GM23338 (cell line): ENCODE measurements at regions not wholly inside any gene's neighbourhood (a gene's known extent, or its start where the extent isn't known, plus 50 kb on each side); places are given as distances from the start of the nearest gene placed in this dataset.

ENCODE experiments used
- ATAC-seq: fragments of 200-7000 bp; cut with Tn5 transposase; 3 replicates; pipeline ENCODE4 v1.9.1; 2020
- DNase-seq: peaks from one replicate; pipeline ENCODE4 v3.0.0-alpha.2; 2015; ENCODE audit warnings: low spot score
- H2AFZ ChIP-seq: fragments of 200-600 bp; sonication (generic); 2 replicates; pipeline ENCODE4 v1.8.0; 2016; ENCODE audit warnings: antibody characterized with exemption, mild to moderate bottlenecking, moderate library complexity
- H3F3A ChIP-seq: fragments of 200-600 bp; sonication (generic); replicated peaks from 2 replicates; pipeline ENCODE4 v1.8.0; 2017; ENCODE audit warnings: antibody characterized with exemption, mixed run types, low read depth
- H3K27ac ChIP-seq: fragments of 200-600 bp; sonication (generic); 2 replicates; pipeline ENCODE4 v1.6.1; 2016; ENCODE audit warnings: low read depth
- H3K27me3 ChIP-seq: fragments of 200-600 bp; sonication (generic); 2 replicates; pipeline ENCODE4 v1.8.0; 2016; ENCODE audit warnings: mild to moderate bottlenecking, mixed run types, moderate library complexity; ENCODE audit not compliant: insufficient read depth
- H3K36me3 ChIP-seq: fragments of 200-600 bp; sonication (generic); 2 replicates; pipeline ENCODE4 v1.8.0; 2016; ENCODE audit warnings: mild to moderate bottlenecking; ENCODE audit not compliant: insufficient read depth
- H3K4me1 ChIP-seq: fragments of 200-600 bp; sonication (generic); 2 replicates; pipeline ENCODE4 v1.8.0; 2016; ENCODE audit warnings: mild to moderate bottlenecking, moderate library complexity; ENCODE audit not compliant: insufficient read depth
- H3K4me2 ChIP-seq: fragments of 200-600 bp; sonication (generic); 2 replicates; pipeline ENCODE4 v1.7.1; 2017; ENCODE audit warnings: mixed run types
- H3K4me3 ChIP-seq: fragments of 200-600 bp; sonication (generic); 2 replicates; pipeline ENCODE4 v1.6.1; 2016; ENCODE audit warnings: mixed run types
- H3K79me2 ChIP-seq: fragments of 200-600 bp; sonication (generic); replicated peaks from 2 replicates; pipeline ENCODE4 v1.8.0; 2017; ENCODE audit warnings: mild to moderate bottlenecking; ENCODE audit not compliant: insufficient read depth
- H3K9me2 ChIP-seq: fragments of 200-600 bp; sonication (generic); 2 replicates; pipeline ENCODE4 v1.8.0; 2017; ENCODE audit not compliant: insufficient read depth
- H4K20me1 ChIP-seq: fragments of 200-600 bp; sonication (generic); replicated peaks from 2 replicates; pipeline ENCODE4 v1.8.0; 2017; ENCODE audit warnings: mild to moderate bottlenecking; ENCODE audit not compliant: insufficient read depth
- H3K27ac Mint-ChIP-seq: 2 replicates; pipeline ENCODE4 v1.8.0; 2020; ENCODE audit warnings: inconsistent platforms, mild to moderate bottlenecking, moderate library complexity, mixed read lengths
- H3K27me3 Mint-ChIP-seq: 3 replicates; pipeline ENCODE4 v1.8.0; 2022; ENCODE audit warnings: low read depth, mild to moderate bottlenecking, moderate library complexity, mixed read lengths, inconsistent platforms; ENCODE audit not compliant: insufficient read depth, poor library complexity
- H3K36me3 Mint-ChIP-seq: 3 replicates; pipeline ENCODE4 v1.8.0; 2021; ENCODE audit warnings: low read depth, mild to moderate bottlenecking, inconsistent platforms, moderate library complexity, mixed read lengths
- H3K4me1 Mint-ChIP-seq: 3 replicates; pipeline ENCODE4 v1.8.0; 2020; ENCODE audit warnings: mild to moderate bottlenecking, inconsistent platforms, mixed read lengths
- H3K4me3 Mint-ChIP-seq: 3 replicates; pipeline ENCODE4 v1.8.0; 2021; ENCODE audit warnings: moderate library complexity, mild to moderate bottlenecking, inconsistent platforms, mixed read lengths
- H3K9me3 Mint-ChIP-seq: 3 replicates; pipeline ENCODE4 v1.8.0; 2020; ENCODE audit warnings: moderate library complexity, mild to moderate bottlenecking, inconsistent platforms, mixed read lengths
- CREB1 ChIP-seq: fragments of 250-450 bp; sonication (Bioruptor Pico); IDR thresholded peaks from 2 replicates; pipeline ENCODE4 v1.5.0; 2020; ENCODE audit warnings: low read depth, mild to moderate bottlenecking, moderate library complexity
- EZH2 ChIP-seq: fragments of 200-600 bp; sonication (generic); IDR thresholded peaks from one replicate; pipeline ENCODE4 v1.8.0; 2017; ENCODE audit warnings: antibody characterized with exemption, mild to moderate bottlenecking, low read depth; ENCODE audit not compliant: unreplicated experiment
- EZH2phosphoT487 ChIP-seq: fragments of 200-600 bp; sonication (generic); IDR thresholded peaks from one replicate; pipeline ENCODE4 v1.8.1; 2018; ENCODE audit warnings: antibody characterized with exemption; ENCODE audit not compliant: unreplicated experiment
- JUNB ChIP-seq: IDR thresholded peaks from one replicate; pipeline ENCODE4 v1.6.1; 2016; ENCODE audit warnings: antibody characterized with exemption; ENCODE audit not compliant: unreplicated experiment
- NANOG ChIP-seq: IDR thresholded peaks from 2 replicates; pipeline ENCODE4 v1.6.1; 2016; ENCODE audit warnings: antibody characterized with exemption, borderline replicate concordance
- POLR2AphosphoS5 ChIP-seq: IDR thresholded peaks from 2 replicates; pipeline ENCODE4 v1.6.1; 2016; ENCODE audit warnings: antibody characterized with exemption, low read depth
- STAT1 ChIP-seq: IDR thresholded peaks from one replicate; pipeline ENCODE4 v1.6.1; 2016; ENCODE audit warnings: antibody characterized with exemption; ENCODE audit not compliant: unreplicated experiment
- ZNF114 ChIP-seq: fragments of 250-450 bp; sonication (Bioruptor Pico); IDR thresholded peaks from 2 replicates; pipeline ENCODE4 v1.5.0; 2020; ENCODE audit warnings: mild to moderate bottlenecking, moderate library complexity
- ZNF331 ChIP-seq: fragments of 250-450 bp; sonication (Bioruptor Pico); IDR thresholded peaks from 2 replicates; pipeline ENCODE4 v1.5.0; 2020; ENCODE audit warnings: low read depth, mild to moderate bottlenecking, moderate library complexity
- TF ChIP-seq, protein P1 (sequence below): IDR thresholded peaks from 2 replicates; pipeline ENCODE4 v1.6.1; 2016; ENCODE audit warnings: antibody characterized with exemption
- TF ChIP-seq, protein P2 (sequence below), 2 experiments: fragments of 200-600 bp in 1 of 2; sonication (generic) in 1 of 2; conservative IDR thresholded peaks; 2 replicates each; pipeline versions ENCODE4 v1.5.1 to v1.6.1; 2016 to 2017; ENCODE audit warnings: antibody characterized with exemption in 2 of 2, low read depth in 2 of 2, mild to moderate bottlenecking in 2 of 2, moderate library complexity in 1 of 2
- TF ChIP-seq, protein P3 (sequence below): fragments of 250-450 bp; sonication (Bioruptor Pico); IDR thresholded peaks from 2 replicates; pipeline ENCODE4 v1.5.0; 2020; ENCODE audit warnings: mild to moderate bottlenecking, moderate library complexity
- TF ChIP-seq, protein P4 (sequence below): IDR thresholded peaks from one replicate; pipeline ENCODE4 v1.6.1; 2018; ENCODE audit warnings: antibody characterized with exemption; ENCODE audit not compliant: unreplicated experiment

DNA sequence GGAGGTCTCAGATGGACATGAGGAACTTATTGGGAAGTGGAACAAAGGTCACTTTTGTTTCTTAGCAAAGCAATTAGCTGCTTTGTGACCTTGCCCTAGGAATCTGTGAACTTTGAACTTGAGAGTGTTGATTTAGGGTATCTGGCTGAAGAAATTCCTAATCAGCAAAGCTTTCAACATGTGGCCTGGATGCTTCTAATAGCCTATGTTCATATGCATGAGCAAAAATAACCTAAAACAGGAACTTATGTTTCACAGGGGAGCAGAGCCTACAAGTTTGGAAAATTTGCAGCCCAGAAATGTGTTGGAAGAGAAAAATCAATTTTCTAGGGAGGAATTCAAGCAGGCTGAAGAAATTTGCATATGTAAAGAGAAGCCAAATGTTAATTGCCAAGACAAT is 405.8 kb upstream of the SALL3 start:
- H3K9me2 ChIP-seq: no peaks in the 10 kb centered on the region
- Mint-ChIP-seq H3K9me3 (peaks cover 95% of the 10 kb centered on the region), H3K36me3 (peaks cover 52% of the 10 kb centered on the region), H3K27ac (no peak overlapping the region), H3K4me1 (no peaks in the 10 kb centered on the region), H3K4me3 (no peak overlapping the region), H3K27me3 (peaks cover 2% of the 10 kb centered on the region)
- no peak overlapping the region for H3K4me2 ChIP-seq
- H3K4me3 ChIP-seq: no peak overlapping the region
- ATAC-seq: no peak
- H2AFZ ChIP-seq: no peak overlapping the region
- no peaks in the 10 kb centered on the region for H3F3A ChIP-seq
- H3K79me2 ChIP-seq: no peaks in the 10 kb centered on the region
- DNase-seq: no peak
- no peak overlapping the region for H3K27ac ChIP-seq
- TF ChIP-seq ZNF331 (CRISPR knock-in tag) (no peak), EZH2 (no peak), JUNB (no peak), EZH2phosphoT487 (no peak), POLR2AphosphoS5 (no peak), STAT1 (no peak), NANOG (no peak), CREB1 (CRISPR knock-in tag) (no peak), ZNF114 (CRISPR knock-in tag) (no peak)
- TF ChIP-seq, protein P1, sequence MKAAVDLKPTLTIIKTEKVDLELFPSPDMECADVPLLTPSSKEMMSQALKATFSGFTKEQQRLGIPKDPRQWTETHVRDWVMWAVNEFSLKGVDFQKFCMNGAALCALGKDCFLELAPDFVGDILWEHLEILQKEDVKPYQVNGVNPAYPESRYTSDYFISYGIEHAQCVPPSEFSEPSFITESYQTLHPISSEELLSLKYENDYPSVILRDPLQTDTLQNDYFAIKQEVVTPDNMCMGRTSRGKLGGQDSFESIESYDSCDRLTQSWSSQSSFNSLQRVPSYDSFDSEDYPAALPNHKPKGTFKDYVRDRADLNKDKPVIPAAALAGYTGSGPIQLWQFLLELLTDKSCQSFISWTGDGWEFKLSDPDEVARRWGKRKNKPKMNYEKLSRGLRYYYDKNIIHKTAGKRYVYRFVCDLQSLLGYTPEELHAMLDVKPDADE: no peak
- TF ChIP-seq, protein P2, sequence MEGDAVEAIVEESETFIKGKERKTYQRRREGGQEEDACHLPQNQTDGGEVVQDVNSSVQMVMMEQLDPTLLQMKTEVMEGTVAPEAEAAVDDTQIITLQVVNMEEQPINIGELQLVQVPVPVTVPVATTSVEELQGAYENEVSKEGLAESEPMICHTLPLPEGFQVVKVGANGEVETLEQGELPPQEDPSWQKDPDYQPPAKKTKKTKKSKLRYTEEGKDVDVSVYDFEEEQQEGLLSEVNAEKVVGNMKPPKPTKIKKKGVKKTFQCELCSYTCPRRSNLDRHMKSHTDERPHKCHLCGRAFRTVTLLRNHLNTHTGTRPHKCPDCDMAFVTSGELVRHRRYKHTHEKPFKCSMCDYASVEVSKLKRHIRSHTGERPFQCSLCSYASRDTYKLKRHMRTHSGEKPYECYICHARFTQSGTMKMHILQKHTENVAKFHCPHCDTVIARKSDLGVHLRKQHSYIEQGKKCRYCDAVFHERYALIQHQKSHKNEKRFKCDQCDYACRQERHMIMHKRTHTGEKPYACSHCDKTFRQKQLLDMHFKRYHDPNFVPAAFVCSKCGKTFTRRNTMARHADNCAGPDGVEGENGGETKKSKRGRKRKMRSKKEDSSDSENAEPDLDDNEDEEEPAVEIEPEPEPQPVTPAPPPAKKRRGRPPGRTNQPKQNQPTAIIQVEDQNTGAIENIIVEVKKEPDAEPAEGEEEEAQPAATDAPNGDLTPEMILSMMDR (conservative IDR thresholded peaks at IDR 0.05; ENCODE audit: low read depth in 2 of 2): no peak
- TF ChIP-seq, protein P3, sequence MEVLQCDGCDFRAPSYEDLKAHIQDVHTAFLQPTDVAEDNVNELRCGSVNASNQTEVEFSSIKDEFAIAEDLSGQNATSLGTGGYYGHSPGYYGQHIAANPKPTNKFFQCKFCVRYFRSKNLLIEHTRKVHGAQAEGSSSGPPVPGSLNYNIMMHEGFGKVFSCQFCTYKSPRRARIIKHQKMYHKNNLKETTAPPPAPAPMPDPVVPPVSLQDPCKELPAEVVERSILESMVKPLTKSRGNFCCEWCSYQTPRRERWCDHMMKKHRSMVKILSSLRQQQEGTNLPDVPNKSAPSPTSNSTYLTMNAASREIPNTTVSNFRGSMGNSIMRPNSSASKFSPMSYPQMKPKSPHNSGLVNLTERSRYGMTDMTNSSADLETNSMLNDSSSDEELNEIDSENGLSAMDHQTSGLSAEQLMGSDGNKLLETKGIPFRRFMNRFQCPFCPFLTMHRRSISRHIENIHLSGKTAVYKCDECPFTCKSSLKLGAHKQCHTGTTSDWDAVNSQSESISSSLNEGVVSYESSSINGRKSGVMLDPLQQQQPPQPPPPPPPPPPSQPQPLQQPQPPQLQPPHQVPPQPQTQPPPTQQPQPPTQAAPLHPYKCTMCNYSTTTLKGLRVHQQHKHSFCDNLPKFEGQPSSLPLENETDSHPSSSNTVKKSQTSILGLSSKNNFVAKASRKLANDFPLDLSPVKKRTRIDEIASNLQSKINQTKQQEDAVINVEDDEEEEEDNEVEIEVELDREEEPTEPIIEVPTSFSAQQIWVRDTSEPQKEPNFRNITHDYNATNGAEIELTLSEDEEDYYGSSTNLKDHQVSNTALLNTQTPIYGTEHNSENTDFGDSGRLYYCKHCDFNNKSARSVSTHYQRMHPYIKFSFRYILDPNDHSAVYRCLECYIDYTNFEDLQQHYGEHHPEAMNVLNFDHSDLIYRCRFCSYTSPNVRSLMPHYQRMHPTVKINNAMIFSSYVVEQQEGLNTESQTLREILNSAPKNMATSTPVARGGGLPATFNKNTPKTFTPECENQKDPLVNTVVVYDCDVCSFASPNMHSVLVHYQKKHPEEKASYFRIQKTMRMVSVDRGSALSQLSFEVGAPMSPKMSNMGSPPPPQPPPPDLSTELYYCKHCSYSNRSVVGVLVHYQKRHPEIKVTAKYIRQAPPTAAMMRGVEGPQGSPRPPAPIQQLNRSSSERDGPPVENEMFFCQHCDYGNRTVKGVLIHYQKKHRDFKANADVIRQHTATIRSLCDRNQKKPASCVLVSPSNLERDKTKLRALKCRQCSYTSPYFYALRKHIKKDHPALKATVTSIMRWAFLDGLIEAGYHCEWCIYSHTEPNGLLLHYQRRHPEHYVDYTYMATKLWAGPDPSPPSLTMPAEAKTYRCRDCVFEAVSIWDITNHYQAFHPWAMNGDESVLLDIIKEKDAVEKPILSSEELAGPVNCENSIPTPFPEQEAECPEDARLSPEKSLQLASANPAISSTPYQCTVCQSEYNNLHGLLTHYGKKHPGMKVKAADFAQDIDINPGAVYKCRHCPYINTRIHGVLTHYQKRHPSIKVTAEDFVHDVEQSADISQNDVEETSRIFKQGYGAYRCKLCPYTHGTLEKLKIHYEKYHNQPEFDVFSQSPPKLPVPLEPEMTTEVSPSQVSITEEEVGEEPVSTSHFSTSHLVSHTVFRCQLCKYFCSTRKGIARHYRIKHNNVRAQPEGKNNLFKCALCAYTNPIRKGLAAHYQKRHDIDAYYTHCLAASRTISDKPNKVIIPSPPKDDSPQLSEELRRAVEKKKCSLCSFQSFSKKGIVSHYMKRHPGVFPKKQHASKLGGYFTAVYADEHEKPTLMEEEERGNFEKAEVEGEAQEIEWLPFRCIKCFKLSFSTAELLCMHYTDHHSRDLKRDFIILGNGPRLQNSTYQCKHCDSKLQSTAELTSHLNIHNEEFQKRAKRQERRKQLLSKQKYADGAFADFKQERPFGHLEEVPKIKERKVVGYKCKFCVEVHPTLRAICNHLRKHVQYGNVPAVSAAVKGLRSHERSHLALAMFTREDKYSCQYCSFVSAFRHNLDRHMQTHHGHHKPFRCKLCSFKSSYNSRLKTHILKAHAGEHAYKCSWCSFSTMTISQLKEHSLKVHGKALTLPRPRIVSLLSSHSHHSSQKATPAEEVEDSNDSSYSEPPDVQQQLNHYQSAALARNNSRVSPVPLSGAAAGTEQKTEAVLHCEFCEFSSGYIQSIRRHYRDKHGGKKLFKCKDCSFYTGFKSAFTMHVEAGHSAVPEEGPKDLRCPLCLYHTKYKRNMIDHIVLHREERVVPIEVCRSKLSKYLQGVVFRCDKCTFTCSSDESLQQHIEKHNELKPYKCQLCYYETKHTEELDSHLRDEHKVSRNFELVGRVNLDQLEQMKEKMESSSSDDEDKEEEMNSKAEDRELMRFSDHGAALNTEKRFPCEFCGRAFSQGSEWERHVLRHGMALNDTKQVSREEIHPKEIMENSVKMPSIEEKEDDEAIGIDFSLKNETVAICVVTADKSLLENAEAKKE (CRISPR knock-in tag): no peak
- TF ChIP-seq, protein P4, sequence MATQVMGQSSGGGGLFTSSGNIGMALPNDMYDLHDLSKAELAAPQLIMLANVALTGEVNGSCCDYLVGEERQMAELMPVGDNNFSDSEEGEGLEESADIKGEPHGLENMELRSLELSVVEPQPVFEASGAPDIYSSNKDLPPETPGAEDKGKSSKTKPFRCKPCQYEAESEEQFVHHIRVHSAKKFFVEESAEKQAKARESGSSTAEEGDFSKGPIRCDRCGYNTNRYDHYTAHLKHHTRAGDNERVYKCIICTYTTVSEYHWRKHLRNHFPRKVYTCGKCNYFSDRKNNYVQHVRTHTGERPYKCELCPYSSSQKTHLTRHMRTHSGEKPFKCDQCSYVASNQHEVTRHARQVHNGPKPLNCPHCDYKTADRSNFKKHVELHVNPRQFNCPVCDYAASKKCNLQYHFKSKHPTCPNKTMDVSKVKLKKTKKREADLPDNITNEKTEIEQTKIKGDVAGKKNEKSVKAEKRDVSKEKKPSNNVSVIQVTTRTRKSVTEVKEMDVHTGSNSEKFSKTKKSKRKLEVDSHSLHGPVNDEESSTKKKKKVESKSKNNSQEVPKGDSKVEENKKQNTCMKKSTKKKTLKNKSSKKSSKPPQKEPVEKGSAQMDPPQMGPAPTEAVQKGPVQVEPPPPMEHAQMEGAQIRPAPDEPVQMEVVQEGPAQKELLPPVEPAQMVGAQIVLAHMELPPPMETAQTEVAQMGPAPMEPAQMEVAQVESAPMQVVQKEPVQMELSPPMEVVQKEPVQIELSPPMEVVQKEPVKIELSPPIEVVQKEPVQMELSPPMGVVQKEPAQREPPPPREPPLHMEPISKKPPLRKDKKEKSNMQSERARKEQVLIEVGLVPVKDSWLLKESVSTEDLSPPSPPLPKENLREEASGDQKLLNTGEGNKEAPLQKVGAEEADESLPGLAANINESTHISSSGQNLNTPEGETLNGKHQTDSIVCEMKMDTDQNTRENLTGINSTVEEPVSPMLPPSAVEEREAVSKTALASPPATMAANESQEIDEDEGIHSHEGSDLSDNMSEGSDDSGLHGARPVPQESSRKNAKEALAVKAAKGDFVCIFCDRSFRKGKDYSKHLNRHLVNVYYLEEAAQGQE: no peak
- no peaks in the 10 kb centered on the region for H4K20me1 ChIP-seq
- peaks cover 1% of the 10 kb centered on the region for H3K36me3 ChIP-seq
- H3K4me1 ChIP-seq: no peaks in the 10 kb centered on the region
- H3K27me3 ChIP-seq: no peaks in the 10 kb centered on the region
